ENCODE measurements at regions not wholly inside any gene's neighbourhood (a gene's known extent, or its start where the extent isn't known, plus 50 kb on each side); places are given as distances from the start of the nearest gene placed in this dataset.

DNA sequence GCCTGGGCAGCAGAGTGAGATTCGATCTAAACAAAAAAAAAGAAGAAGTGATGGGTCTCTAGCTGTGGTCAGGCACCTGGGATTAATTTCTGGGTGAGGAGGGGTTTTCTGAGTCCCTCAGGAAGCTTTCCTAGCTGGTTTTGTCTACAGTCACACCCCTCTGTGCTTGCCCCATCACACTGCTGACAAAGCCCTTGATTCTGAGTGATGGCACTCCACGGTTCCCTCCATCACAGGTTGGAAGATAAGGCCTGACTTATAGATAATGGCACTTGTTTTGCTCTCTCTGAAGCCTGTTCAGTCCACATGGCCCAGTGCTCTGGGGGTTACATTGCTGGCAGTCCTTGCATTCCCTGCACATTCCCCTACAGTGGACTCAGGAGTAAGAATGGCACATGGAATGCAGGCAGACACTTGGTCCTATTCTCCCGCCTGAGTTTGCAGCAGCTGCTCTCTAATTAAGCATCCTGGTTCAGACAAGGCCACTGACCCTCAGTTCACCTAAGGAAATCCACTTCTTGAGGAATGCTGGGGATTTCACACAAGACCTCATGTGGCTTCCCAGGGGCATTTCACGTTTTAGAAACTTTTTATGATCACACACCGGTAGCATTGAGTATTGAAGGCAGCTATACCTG is 81.0 kb upstream of the NMNAT3 start:
- TF ChIP-seq EZH2phosphoT487 (IDR thresholded peaks at IDR 0.05; ENCODE audit: borderline replicate concordance), result no peak
- no peak for TF ChIP-seq MAX (IDR thresholded peaks at IDR 0.05)
- TF ChIP-seq FOSL1 (IDR thresholded peaks at IDR 0.05; ENCODE audit: low read depth), result no peak
- no peak for TF ChIP-seq SRF (IDR thresholded peaks at IDR 0.05; ENCODE audit: low read depth)
- no peak for TF ChIP-seq SIN3A (IDR thresholded peaks at IDR 0.05; ENCODE audit: low read depth)
- no peak for TF ChIP-seq POLR2A (IDR thresholded peaks at IDR 0.05; ENCODE audit: borderline replicate concordance, extremely low read depth, insufficient read depth, insufficient read length)
- TF ChIP-seq, protein P1, sequence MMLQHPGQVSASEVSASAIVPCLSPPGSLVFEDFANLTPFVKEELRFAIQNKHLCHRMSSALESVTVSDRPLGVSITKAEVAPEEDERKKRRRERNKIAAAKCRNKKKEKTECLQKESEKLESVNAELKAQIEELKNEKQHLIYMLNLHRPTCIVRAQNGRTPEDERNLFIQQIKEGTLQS (IDR thresholded peaks at IDR 0.05), result no peak
- TF ChIP-seq ZFX (IDR thresholded peaks at IDR 0.05), result no peak
- TF ChIP-seq ELF1 (IDR thresholded peaks at IDR 0.05; ENCODE audit: borderline replicate concordance, low read depth), result no peak
- Histone ChIP-seq H3K36me3 (ENCODE audit: control insufficient read depth in 1 of 2, insufficient read depth in 2 of 2, low read length in 2 of 2) (no peaks in the 10 kb centered on the region), H3K9me2 (ENCODE audit: insufficient read depth) (no peaks in the 10 kb centered on the region), H3K9ac (ENCODE audit: low read length) (no peak overlapping the region), H3K4me2 (ENCODE audit: low read length) (no peak overlapping the region), H4K20me1 (ENCODE audit: insufficient read depth) (no peaks in the 10 kb centered on the region), H3K4me1 (ENCODE audit: control insufficient read depth in 1 of 2, insufficient read depth in 2 of 2, low read length in 2 of 2) (no peaks in the 10 kb centered on the region), H2AFZ (ENCODE audit: low read depth, low read length, poor library complexity, severe bottlenecking) (no peak overlapping the region), H3K27me3 (ENCODE audit: insufficient read depth, low read length) (no peaks in the 10 kb centered on the region), H3K4me3 (replicated peaks in 1 of 2; ENCODE audit: low read depth in 1 of 2, low read length in 2 of 2) (no peak overlapping the region), H3K9me3 (ENCODE audit: control insufficient read depth in 1 of 2, insufficient read depth in 1 of 2, low read depth in 1 of 2, low read length in 2 of 2) (no peaks in the 10 kb centered on the region), H3K79me2 (ENCODE audit: insufficient read depth, low read length) (no peaks in the 10 kb centered on the region), H3K27ac (ENCODE audit: low read depth, low read length) (no peak overlapping the region)
- ChIA-PET RAD21 (ENCODE audit: low non-redundant PET in 1 of 2, low total read pairs in 2 of 2, uncharacterized antibody in 2 of 2, unreplicated experiment in 2 of 2) (no interaction called here), POLR2A (no interaction called here), CTCF (no interaction called here)
- BruUV-seq (replicated peaks), result no TSS peak
- ATAC-seq, result no peak
- intact Hi-C loops (cut with micrococcal nuclease), result no loop called here
- DNase-seq (ENCODE audit: low read depth, low spot score), result no peak

DNA sequence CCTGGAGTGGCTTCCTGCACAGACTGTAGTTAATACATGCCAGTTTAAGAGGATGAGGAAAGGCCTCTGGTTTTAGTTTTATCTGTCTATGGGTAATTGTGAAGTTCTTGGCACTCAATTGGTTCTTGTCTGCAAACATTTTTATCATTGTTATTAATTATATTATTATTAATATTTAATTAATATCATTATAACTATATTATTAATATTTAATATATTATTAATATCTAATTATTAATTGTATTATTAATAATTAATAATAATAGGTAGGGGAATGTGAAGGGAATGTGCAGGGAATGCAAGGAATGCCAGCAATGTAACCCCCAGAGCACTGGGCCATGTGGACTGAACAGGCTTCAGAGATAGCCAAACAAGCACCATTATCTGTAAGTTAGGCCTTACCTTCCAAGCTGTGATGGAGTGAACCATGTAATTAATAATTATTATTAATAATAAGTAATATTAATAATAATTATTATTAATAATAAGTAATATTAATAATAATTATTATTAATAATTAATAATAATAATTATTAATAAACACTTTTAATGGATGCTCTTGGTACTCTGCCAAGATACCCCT is 79.8 kb upstream of the NMNAT3 start:
- BruUV-seq (replicated peaks), result no TSS peak
- ChIA-PET CTCF (no interaction called here), POLR2A (no interaction called here), RAD21 (ENCODE audit: low non-redundant PET in 1 of 2, low total read pairs in 2 of 2, uncharacterized antibody in 2 of 2, unreplicated experiment in 2 of 2) (no interaction called here)
- Histone ChIP-seq H3K9me2 (ENCODE audit: insufficient read depth) (no peaks in the 10 kb centered on the region), H3K36me3 (ENCODE audit: control insufficient read depth in 1 of 2, insufficient read depth in 2 of 2, low read length in 2 of 2) (no peaks in the 10 kb centered on the region), H3K9me3 (ENCODE audit: control insufficient read depth in 1 of 2, insufficient read depth in 1 of 2, low read depth in 1 of 2, low read length in 2 of 2) (no peaks in the 10 kb centered on the region), H4K20me1 (ENCODE audit: insufficient read depth) (no peaks in the 10 kb centered on the region), H3K27me3 (ENCODE audit: insufficient read depth, low read length) (no peaks in the 10 kb centered on the region), H3K9ac (ENCODE audit: low read length) (no peak overlapping the region), H3K4me3 (replicated peaks in 1 of 2; ENCODE audit: low read depth in 1 of 2, low read length in 2 of 2) (no peak overlapping the region), H3K27ac (ENCODE audit: low read depth, low read length) (no peak overlapping the region), H2AFZ (ENCODE audit: low read depth, low read length, poor library complexity, severe bottlenecking) (no peak overlapping the region), H3K4me2 (ENCODE audit: low read length) (no peak overlapping the region), H3K79me2 (ENCODE audit: insufficient read depth, low read length) (no peaks in the 10 kb centered on the region), H3K4me1 (ENCODE audit: control insufficient read depth in 1 of 2, insufficient read depth in 2 of 2, low read length in 2 of 2) (no peaks in the 10 kb centered on the region)
- no peak for ATAC-seq
- DNase-seq (ENCODE audit: low read depth, low spot score), result no peak
- intact Hi-C loops (cut with micrococcal nuclease), result no loop called here
- TF ChIP-seq JUND (IDR thresholded peaks at IDR 0.05), result no peak
- TF ChIP-seq ZFX (IDR thresholded peaks at IDR 0.05), result no peak
- TF ChIP-seq SIN3A (IDR thresholded peaks at IDR 0.05; ENCODE audit: low read depth), result no peak
- no peak for TF ChIP-seq SRF (IDR thresholded peaks at IDR 0.05; ENCODE audit: low read depth)
- no peak for TF ChIP-seq ZNF274 (IDR thresholded peaks at IDR 0.05; ENCODE audit: low read depth, low read length)
- TF ChIP-seq FOSL1 (IDR thresholded peaks at IDR 0.05; ENCODE audit: low read depth), result no peak
- TF ChIP-seq CBX3 (IDR thresholded peaks at IDR 0.05; ENCODE audit: low read depth), result no peak
- no peak for TF ChIP-seq YY1 (IDR thresholded peaks at IDR 0.05; ENCODE audit: extremely low read depth, insufficient replicate concordance, low read depth, low read length)
- no peak for TF ChIP-seq EZH2 (IDR thresholded peaks at IDR 0.05)
- no peak for TF ChIP-seq POLR2AphosphoS5 (IDR thresholded peaks at IDR 0.05; ENCODE audit: low read depth, low read length)
- TF ChIP-seq, protein P1 (IDR thresholded peaks at IDR 0.05), result no peak
- TF ChIP-seq REST (IDR thresholded peaks at IDR 0.05; ENCODE audit: low read depth), result no peak
- no peak for TF ChIP-seq MAX (IDR thresholded peaks at IDR 0.05)
- TF ChIP-seq ELF1 (IDR thresholded peaks at IDR 0.05; ENCODE audit: borderline replicate concordance, low read depth), result no peak
- TF ChIP-seq CEBPB (IDR thresholded peaks at IDR 0.05; ENCODE audit: low read depth), result no peak

Data from HCT116 (cell line).